Jurkat, Clone E6-1 (cell line): ENCODE measurements at regions not wholly inside any gene's neighbourhood (a gene's known extent, or its start where the extent isn't known, plus 50 kb on each side); places are given as distances from the start of the nearest gene placed in this dataset.
"Not testable (repeated sequence)": the region's sequence is repeated elsewhere in the genome, so short reads cannot be mapped to it uniquely, and the experiment has no call there.

ENCODE experiments used
- DNase-seq: peaks from one replicate; pipeline ENCODE4 v3.0.0-alpha.2; 2011; ENCODE audit warnings: low read depth, low spot score
- H3K4me3 ChIP-seq: 2 replicates; pipeline ENCODE4 v1.5.1; 2011; ENCODE audit warnings: mild to moderate bottlenecking, low read length, control low read depth, moderate library complexity

DNA sequence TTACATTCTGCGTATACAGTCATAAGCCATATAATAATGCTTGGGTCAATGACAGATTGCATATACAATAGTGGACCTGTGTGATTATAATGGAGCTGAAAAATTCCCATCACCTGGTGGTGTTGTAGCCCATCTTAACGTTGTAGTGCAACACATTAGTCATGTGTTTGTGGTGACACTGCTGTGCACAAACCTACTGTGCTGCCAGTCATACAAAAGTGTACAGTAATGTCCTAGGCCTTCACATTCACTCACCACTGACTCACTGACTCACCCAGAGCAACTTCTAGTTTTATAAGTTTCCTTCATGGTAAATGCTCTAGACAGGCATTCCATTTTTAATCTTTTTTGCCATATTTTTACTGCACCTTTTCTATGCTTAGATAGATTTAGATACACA lies 194.8 kb upstream of the SEL1L start:
- no peak for DNase-seq
- H3K4me3 ChIP-seq: no peak overlapping the region

DNA sequence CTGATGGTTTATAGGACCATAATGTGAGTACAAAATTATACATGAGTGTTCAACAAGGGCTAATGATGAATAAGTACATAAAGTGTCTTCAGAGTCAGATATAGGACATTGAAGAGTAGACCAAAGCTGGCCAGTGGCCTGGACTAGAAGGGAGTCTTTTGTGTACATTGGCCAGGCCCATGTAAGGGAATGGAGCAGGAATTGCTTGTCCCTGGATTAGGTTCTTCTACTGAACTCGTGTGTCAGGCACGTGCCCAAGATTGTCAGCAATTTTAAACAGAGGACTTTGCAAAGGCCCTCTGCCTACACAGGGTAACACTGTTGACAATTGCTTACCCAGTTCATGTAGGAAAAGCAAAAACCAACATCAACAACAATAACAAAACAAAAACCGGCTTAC lies 196.0 kb upstream of the SEL1L start:
- no peak for DNase-seq
- H3K4me3 ChIP-seq: no peak overlapping the region

DNA sequence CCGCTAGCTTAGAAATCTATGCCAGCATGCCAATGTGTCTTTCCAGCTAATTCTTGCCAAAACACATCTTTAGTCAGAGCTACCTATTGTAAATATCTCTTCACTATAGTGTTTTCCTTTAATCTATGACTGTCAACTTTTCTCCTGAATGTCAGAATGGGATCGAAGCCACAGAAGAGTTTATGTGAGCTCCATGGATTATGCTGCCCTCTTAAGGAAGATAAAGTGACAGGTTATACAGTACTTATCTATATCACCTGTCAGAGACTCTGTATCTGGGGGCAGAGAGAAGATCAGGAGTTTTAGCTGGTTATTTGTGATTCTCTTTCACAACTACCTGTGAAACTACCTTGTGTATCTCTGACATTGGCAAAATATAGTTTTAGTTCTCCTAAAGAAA lies 204.3 kb upstream of the SEL1L start:
- no peak for DNase-seq

DNA sequence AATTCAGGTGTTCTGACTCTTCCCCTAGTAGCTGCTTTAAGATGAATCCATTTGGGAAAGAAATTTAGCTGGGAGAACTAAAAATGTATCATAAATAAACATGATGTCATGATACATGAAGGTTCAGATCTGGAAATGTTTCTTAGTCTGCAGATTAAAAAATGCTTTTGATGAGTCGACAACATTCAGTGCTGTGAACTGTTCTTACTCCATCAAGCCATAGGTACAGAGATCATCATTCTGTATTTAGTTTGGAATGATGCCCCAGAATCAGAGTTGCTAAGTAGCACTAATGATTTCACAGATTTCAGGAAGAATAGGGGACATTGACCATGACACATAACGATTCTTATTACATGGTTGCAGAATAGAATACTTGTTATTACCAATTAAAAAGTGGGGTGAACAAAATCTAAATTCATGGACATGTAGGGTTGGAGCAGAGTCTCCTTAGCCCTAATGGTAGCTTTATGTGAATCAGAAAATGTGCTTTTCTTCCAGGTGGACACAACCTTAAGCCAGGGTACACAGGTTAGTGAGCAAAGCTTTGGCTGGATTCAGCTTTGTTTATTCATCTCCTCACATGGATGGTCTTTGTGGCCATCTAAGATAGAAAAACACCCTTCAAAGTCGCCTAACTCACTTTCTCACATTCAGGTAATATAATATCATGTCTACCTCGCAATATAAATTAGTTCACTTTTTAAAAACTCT lies 205.4 kb upstream of the SEL1L start:
- no peak overlapping the region for H3K4me3 ChIP-seq
- DNase-seq: no peak

More for the DNA sequence above, 204.3 kb upstream of the SEL1L start:
- H3K4me3 ChIP-seq: no peak overlapping the region

DNA sequence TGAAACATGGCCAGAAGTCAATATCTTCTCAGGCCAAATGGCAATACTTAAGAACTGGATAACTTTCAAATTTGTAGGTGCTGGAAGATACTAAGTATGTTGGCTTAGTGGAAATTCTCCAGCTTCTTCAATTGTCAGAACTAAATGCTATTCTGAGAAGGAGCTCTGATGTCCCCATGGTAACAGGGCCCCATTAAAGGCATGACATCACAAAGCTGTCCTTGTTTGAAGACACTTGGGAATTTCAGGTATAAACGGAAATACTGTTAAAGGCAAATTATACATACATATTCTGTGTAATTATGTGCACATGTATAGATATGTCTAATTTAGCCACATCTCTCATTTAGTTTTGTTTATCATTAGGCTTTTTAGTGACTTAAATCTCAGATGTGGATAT lies 210.0 kb upstream of the SEL1L start:
- no peak overlapping the region for H3K4me3 ChIP-seq
- DNase-seq: no peak

DNA sequence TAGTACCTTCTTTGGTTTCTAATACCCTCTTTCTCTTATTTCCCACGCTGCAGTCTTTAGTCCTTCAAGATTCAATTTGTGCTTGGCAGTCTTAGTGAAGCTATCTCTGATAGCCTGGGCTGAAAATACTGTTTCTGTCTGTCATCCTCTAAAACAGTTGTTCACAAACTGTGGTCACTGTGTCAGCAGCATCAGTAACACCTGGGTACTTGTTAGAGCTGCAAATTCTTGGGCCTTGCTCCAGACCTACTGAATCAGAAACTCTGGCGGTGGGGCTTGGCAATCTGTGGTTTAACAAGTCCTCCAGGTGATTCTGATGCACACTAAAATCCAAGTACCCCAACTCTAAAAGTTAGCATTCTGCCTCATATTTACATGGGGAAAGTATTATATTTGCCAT lies 217.5 kb upstream of the SEL1L start:
- DNase-seq: no peak

DNA sequence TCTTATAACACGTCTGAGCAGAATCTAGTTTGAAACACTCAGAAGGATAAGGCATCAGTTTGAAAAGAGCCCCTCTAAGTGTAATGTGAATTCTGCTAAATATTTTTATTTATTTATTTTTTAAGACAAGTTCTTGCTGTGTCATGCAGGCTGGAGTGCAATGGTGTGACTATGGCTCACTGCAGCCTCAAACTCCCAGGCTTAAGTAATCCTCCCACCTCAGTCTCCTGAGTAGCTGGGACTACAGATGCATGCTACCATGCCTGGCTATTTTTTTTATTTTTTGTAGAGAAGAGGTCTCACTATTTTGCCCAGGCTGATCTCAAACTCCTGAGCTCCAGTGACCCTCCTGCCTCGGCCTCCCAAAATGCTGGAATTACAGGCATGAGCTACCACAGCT lies 225.9 kb upstream of the SEL1L start:
- H3K4me3 ChIP-seq: no peak overlapping the region
- DNase-seq: no peak

More for the DNA sequence above, 217.5 kb upstream of the SEL1L start:
- no peak overlapping the region for H3K4me3 ChIP-seq

DNA sequence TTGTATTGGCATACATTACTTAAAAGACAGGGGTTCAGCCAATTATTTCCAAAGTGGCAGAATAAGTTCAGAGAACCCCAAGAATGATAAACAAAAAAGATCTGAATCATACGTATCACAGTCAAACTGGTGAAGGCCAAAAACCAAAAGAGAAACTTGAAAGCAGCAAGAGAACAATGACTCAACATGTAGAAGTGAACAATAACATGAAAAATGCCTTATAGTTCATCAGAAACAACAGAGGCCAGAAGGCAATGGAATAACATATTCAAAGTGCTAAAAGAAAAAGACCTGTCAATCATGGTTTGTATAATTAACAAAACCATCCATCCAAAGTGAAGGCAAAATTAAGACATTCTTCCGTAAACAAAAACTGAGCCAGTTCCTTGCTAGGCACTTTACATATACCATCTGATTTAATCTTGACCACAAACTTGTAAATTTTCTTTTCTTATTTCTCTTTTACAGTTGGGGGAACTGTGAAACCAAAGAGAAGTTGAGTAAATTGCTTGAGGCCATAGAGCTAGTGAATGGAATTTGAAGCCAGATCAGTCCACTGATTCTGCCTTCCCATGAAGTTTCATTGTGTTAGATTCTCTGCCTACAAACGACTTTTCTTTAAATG lies 232.1 kb upstream of the SEL1L start:
- no peak overlapping the region for H3K4me3 ChIP-seq
- no peak for DNase-seq

DNA sequence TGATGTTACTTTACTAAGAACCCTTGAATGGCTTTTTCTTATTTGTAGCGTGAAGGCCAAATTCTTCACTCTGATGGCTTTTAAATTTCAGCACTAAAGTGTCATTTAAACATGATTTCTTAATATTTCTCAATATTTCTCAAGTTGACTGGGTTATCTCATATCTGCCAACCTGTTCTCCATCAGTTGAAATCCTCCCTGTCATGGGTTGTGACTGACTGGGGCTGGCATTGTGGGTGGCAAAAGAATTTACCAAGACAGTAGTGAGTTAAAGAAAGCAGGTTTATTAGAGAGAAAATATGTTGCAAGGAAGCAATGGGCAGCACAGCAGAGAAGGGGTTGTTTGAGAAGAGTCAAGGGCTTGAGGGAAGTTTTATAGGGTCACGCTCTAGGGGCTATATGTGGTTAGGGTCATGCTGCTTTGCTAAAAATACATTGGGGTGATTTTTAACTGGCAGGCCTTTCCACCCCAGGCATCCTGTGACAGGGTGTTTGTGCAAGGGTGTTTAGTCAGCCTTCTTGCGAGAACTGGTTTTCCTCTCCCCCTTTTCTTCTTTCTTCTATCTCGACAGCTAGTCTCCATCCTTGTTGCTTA lies 232.8 kb upstream of the SEL1L start:
- H3K4me3 ChIP-seq: no peak overlapping the region
- no peak for DNase-seq

DNA sequence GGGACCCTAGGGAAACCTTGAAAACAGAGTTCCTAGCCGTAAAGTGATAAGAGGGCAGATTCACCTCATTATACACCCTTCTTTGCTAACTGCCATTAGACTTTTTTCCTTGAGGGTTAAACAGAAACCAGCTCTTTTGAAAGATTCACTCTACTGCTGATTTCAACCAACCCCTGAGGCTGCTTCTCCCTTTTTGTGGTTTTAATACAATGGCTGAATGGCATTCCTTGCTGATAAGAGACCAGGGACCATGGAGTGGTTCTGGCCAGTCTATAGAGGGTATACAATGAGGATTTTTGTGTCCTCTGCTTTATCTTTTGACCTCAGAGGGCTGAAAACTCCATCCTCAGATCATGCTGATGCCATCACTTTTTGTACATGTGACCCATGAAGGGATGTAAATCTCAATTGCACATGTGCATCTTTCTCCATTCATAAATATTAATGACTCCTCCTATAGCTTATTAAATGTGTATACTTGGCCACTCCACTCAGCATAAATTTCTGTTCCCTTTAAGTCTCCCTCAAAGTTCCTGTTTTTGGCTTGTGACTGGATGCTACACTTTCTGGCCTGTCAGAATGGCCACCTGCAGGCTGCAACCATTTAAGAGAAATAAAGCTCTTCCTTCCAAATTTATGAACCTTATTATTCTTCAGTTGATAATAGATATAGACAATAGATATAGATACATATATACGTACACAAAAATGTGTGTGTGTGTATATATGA lies 233.8 kb upstream of the SEL1L start:
- no peak overlapping the region for H3K4me3 ChIP-seq
- DNase-seq: no peak

DNA sequence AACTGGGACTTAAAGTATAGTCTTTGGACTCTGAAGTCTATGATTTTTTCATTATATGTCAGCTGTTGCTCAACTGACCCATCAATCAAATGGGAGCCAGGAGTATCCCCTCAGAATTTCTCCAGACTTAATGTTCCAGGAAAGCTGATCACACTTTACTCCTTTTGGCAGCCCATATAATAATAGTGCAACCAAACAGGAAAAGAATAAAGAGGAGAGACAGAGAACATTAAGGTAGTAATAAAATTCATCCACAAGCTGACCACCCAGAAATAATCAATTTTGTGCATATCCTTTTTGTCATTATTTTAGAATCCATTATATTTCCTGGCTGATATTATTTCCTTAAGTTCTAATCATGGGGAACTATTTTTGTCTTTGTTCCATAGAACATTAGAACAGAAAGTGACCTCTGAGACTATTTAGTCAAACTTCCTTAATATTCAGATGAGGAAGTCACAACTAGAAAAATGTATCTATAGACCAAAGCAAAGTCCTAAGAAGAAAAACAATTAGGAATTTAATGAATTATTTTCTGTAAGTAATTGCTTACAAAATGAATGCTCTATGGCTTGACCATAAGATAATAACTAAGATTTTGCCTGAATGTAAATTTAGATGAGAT lies 238.1 kb upstream of the SEL1L start:
- no peak for DNase-seq
- no peak overlapping the region for H3K4me3 ChIP-seq

DNA sequence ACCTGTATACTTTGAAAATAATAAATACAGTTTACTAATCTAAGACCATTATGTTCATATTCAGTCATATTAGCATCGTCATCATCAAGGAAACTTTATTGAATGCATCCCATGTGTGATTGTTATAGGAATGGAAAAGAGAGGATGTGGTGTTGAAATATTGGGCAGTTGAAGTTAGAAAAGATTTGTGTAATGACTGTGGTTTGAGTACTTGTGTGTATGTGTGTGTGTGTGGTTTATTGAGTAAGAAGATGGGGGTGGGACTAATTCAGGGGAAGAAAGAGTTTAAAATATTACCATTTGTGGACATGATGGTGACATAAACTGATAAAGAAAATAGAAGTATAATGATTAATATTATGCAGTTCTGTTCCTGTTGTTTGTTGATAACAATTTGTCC lies 238.7 kb upstream of the SEL1L start:
- DNase-seq: no peak
- no peak overlapping the region for H3K4me3 ChIP-seq

DNA sequence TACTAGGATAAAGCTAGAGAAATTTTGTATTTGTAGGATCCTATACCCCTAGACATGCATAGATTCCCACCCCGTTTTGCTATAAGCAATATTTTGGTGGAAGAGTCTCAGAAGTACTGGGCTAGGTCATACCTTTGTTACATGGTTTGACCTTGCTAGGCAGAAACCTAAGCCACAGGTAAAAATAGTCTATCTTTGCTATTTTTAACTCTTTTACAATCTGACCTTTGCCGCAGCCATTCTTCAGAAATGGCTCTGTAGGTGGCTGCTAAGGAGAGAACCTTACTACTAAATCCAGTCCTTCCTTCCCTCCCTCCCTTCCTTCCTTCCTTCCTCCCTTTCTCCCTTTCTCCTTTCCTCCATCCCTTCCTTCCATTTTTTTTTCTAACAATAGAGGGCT lies 242.9 kb upstream of the SEL1L start:
- DNase-seq: no peak

DNA sequence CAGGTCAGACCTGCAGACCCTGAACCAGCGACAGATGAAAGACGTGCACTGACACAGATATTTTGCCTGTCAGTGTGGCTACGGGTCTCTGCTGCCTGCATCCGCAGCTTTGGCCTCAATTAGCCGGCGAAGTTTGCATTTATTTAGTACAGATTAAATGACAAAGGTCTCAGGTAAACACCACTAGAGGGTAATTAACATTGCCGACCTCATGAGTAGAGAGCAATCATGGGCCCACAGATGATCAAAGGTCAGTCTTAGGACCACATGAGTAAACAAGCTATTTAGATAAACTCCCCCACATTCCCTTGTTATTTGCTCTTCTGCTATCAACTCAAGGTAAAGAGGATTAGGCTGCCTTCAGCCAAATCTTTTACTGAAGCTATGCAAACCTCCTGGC lies 248.1 kb upstream of the SEL1L start:
- H3K4me3 ChIP-seq, DNase-seq: not testable (repeated sequence)

More for the DNA sequence above, 242.9 kb upstream of the SEL1L start:
- H3K4me3 ChIP-seq: no peak overlapping the region

DNA sequence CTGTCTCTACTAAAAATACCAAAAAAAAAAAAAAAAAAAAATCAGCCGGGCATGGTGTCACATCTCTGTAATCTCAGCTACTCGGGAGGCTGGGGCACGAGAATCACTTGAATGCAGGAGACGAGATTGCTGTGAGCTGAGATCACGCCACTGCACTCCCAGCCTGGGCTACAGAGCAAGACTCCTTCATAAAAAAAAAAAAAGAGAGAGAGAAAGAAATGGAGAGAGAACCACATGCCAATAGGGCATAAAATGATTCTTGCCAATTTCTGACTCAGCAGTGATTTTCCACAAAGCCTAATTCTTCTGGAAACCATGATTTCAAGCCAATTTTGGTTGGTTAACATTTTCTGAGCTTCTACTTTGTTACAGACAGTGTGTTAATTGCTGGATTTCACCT lies 250.4 kb upstream of the SEL1L start:
- H3K4me3 ChIP-seq: no peak overlapping the region
- DNase-seq: no peak

DNA sequence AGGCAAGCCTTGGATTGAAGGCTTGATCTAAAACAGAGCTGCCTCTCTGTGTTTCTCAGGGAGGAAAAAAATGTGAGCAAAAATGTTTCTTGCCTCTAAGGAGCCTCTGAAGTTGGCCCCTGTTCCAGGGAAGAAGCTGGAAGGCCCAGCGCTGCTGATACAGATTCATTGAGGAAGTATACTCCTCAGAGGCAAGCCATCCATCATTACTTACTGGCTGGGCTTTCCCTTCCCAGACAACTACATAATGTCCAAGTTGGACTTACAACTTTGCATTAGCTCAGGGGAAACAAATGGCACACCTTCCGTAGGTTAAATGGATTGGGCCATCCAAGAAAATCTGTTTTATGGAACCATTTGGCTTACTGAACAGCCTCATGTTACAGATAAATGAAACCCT lies 263.7 kb upstream of the SEL1L start:
- no peak for DNase-seq
- H3K4me3 ChIP-seq: no peak overlapping the region

DNA sequence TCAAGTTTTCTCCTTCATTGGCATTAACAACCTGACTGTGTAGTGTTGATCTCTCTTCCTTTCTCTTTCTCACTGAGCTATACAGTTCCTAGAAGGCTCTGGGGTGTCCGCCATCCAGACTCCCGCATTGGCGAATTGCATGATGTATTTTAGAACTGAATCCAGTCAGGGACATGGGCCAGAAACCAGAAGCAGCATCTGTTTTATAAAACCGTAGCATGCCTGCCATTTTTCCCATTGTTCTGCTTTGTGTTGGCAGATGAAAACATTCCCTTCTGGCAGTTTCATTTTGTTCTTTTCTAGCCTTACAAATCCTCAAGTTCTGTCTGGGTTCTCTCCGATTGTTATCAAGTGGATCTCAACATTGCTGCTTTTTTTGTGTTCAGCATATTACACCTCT lies 268.3 kb upstream of the SEL1L start:
- no peak for DNase-seq
- no peak overlapping the region for H3K4me3 ChIP-seq

DNA sequence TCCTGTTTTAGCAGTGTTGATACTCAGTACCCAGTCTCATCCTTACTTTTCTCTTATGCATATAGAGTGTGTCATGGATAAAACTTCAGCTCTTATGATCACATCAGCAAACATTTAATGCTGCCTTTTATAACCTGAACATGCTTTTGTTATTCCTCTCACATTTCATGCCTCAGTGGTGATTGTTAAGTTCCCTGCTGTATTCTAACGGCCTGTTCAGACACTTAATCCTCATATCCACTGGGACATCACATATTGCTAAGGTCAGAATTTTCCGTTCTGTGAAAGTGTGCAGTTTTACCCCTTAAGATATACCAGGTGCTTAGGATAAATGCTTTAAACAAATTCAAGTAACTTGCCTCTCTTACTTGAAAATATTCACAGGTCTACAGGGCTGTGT lies 268.7 kb upstream of the SEL1L start:
- DNase-seq: no peak
- H3K4me3 ChIP-seq: no peak overlapping the region

DNA sequence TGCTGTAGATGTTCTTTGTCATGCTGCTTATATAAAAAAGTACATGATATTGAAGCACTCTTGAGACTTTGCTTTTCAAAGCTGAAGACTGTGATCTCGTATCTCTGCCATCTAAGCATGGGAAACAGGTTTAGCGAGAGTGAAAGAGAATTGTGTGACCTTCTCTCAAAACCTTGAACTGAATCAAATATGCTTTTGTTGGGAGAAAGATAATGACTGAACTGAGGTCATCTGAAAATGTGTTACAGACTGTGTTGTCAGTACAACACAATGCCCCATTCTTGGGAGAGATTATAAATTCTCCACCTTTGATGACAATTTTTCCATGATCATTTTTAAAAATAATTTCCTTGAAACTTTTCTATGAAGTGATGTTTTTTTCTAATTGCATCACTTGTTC lies 272.1 kb upstream of the SEL1L start:
- DNase-seq: no peak
- no peak overlapping the region for H3K4me3 ChIP-seq
